ELF-1 (cell line): ENCODE measurements at regions not wholly inside any gene's neighbourhood (a gene's known extent, or its start where the extent isn't known, plus 50 kb on each side); places are given as distances from the start of the nearest gene placed in this dataset.
A peak's percentile ranks its signal among the peaks of the same experiment; 100 is the strongest.

Experiments
- DNase-seq: peaks from one replicate; pipeline ENCODE4 v3.0.0-alpha.2; 2016; ENCODE audit warnings: low read depth, low spot score

DNA sequence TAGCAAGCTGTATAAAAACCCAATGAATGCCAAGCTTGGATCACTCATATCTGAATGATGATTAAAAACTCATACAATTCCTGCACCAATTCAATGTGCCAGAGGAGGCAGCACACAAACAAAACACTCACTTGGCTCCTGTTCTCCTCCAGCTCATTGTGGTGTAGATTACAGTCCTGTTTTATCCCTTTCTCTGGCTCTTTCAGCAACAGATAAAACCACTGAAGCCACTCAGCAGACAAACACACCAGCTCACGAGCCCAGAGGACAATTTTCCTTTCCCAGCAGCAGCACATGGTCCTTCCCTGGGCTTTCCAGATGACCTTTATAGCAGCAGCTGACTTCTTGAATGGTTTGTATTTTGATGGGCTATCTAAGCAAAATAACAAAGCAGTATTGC lies 107.3 kb upstream of the STARD3NL start:
- peak; percentile 45 for DNase-seq

DNA sequence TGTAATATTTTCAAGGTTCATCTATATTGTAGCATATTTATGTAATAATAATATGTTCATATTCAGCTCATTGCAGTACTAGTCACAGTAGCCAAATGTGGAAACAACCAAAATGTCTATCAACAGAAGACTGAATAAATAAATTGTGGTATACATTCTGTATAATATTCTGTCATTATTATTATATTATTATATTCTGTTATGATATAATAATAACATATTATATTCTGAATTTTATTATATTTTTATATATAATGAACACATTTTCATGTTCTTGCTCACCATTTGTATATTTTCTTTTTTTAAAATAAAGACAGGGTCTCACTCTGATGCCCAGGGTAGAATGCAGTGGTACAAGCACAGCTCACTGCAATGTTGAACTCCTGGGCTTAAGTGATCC lies 91.2 kb upstream of the STARD3NL start:
- DNase-seq = no peak

DNA sequence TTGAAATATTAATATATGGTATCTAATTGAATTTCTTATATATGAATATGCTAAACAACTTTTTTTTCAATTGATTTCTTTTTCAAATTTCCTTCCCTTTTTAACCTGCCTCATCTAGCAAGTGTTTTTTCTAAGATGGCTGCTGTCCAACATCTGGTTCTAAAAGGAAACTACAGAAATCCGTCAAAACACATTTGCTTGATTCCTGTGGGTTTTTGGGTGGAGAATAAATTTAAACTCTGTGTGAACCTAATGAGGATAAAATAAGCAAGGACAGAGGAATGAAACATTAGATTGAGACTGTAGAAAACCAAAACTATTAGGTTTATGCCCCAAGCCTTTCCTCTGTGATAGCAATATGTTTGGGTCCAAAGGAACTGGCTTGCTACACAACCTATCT lies 75.5 kb upstream of the STARD3NL start:
- DNase-seq = no peak

DNA sequence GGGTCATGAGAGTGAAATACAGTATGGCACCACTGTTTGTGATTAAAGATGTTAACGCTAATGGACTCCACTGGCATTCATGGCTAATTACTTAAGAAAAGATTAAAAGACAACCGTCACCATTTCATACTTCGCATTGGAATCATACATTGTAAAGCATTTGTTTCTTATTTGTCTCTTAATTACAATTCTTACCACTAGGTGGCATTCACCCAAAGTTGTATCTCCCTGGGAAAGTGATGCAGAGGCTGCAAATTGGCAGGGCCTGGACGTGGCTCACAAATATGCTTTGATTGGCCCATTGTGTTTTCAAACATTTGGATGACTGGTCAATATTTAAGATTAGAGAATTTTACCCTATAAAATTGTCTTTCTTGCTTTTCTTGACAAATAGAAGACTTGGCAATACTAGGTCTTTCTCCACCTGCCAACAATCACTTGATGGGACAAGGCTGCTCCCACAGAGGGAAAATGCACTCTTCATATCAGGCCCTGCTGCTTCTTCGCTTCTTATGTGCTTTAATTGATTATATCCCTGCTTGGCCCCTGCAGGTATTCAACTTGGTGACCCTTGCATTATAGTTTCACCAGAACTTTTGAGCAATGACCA lies 72.1 kb upstream of the STARD3NL start:
- DNase-seq = no peak

DNA sequence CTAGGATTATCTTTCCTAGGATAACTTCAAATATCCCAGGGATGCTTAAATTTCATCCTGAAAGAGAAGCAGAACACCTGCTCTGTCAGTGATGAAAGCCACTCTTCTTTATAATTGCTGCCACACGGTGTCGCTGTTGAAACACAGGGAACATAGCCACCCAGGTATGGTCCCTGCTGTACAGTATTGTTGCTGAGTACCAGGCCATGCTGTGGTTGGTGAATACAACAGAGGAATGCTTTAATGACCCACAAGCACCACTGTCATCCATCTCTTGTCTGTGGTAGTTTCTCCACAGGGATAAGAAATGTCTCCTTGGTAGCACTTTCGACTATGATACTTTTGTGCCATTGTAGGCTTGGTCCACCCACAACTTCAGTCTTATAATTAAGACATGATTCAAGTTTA lies 70.6 kb upstream of the STARD3NL start:
- DNase-seq = peak; percentile 60

DNA sequence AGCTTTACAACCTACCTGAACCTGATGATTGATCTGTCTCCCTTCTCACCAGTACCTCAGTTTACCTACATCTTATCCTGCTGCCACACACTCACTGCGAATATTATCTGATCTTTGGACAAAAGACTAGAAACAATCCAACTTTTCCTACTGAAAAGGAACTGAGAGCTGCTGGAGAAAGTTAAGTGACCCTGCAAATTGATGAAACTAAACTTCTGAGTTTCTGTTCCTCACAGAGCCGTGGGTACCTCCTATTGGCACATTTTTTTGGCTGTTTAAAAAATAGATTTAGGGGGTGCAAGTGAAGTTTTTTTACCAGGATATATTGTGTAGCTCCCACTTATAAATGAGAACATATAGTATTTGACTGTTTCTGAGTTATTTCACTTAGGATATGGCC lies 66.0 kb upstream of the STARD3NL start:
- DNase-seq = no peak

DNA sequence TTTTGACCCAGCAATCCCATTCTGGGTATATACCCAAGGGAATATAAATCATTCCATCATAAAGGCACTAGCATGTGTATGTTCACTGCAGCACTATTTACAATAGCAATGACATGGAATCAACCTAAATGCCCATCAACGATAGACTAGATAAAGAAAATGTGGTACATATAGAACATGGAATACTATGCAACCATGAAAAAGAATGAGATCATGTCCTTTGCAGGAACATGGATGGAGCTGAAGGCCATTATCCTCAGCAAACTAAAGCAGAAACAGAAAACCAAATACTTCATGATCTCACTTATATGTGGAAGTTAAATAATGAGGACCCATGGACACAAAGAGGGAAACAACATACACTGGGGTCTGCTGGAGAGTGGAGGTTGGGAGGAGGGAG lies 58.0 kb upstream of the STARD3NL start:
- no peak for DNase-seq

DNA sequence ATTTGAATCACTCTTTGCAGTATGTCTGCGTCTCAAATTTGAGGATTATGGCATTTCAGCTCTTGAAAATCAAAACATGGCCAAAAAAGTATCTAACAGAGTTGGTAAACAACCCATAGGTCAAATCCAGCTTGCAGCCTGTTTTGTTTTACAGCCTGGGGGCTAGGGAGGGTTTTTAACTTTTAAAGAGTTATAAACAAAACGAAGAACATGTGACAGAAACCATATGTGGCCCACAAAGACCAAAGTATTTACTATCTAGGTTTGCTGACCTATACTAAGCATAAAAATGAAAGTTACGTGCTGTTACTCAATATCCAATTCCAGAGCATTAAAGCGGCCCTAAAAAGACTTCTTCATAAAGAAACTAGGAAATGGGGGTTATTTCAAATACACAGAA lies 55.5 kb upstream of the STARD3NL start:
- DNase-seq = no peak

DNA sequence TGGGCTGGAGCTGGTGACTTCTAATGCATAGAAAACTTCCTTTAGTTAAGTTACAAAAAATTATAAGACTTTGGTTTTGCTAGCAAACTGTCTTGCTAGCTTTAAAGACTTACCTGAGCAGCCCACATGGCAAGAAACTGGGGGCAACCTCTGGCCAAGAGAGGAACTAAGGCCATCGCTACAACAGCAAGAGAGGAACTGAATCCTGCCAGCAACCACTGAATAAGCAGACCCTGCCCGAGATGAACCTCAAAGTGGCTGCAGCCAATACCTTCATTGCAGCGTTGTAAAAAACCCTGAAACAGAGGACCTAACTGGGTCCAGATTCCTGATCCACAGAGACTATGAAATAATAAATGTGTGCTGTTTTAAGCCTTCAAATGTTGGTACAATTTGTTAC lies 54.6 kb upstream of the STARD3NL start:
- no peak for DNase-seq

DNA sequence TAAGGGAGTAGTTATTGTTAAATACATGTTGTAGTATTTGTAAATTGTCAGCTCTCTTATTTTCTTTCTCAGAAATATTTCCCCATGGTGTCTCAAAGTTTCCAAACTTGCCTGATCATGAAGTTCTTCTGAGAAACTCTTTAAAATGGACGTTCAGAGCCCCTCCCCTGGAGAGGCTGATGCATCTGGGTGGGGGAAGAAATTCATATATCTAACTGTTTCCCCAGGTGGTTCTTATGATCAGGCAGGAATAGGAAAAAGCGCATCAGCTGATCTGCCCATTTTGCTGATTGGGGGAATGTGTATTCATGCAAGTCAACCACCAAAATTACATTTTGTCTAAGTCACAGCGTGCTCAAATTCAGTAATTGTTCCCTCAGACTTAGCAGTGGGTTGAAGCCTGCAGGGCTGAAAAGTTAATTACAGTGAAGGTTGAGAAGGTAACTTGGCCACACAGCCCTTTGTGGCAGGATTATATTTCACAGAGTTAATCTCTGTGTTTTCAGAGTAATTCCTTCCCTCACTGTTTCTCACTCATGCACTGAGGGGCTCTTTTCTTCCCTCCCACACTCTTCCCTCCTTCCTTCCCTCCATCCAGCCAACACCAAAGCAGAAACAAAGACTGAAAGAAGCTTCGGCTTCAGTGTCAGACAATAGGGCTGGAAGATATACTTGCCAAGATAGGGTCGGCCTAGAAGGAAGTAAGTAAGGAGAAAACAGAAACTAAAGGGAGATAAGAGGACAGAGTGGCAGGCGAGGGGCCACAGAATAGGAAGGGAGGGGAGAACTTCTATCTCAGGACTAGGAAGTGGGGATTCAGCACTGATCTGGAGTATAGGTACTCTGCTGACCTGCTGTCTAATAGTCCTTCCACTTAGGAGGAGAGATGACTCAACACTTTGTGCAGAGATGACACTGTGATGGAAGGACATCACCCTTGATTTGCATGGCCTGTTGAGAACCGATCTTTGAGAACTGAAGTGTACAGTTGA lies 50.5 kb upstream of the STARD3NL start:
- DNase-seq = no peak
